ENCODE measurements at regions not wholly inside any gene's neighbourhood (a gene's known extent, or its start where the extent isn't known, plus 50 kb on each side); places are given as distances from the start of the nearest gene placed in this dataset.

DNA sequence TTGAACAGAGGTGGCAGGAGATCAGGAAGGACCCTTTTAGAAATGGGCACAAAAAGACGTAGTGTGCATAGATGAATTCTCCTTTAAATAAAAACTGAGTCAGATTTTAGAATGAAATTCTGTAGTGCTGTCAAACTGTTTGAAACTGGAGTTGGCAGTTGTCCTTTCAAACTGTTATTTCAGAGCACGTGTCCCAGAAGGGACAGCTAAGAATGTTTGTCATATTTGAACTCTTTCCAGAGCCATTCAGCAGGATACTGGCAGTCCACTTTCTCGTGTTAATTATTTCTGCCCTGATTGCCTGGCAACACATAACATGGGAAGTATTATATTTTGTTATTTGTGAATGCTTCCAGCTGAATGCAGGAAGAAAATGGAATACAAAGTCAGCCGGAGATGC lies 212.3 kb upstream of the DPYD start (continued):
- TF ChIP-seq STAT3 (IDR thresholded peaks at IDR 0.05; ENCODE audit: low read depth, low read length) (no peak), RELA (IDR thresholded peaks at IDR 0.05; ENCODE audit: borderline replicate concordance, partially characterized antibody) (no peak), TARDBP (IDR thresholded peaks at IDR 0.05; ENCODE audit: borderline replicate concordance) (no peak)

DNA sequence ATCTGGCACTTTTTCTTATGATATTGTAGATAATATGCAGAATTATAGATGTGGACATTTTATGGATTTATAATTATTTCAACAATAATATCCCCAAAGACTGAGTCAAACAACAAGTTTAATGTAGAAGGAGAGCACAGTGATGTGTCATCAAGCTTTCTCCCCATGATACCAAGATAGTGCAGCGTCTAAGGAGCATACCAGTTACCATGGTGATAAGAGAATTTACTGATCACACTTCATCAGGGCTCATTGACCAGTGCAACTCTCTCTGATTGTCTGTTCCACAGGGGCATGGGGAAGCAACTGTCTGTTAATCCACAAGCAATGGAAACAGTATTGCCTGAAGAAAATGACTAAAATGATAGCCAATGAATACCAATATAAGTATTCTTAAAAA lies 209.6 kb upstream of the DPYD start:
- DNase-seq (ENCODE audit: low read depth, low spot score) (no peak), ATAC-seq (no peak), FAIRE-seq (no peak)
- ChIA-PET RAD21 (ENCODE audit: unreplicated experiment) (no interaction called here), SMC1A (ENCODE audit: uncharacterized antibody, unreplicated experiment) (no interaction called here), CTCF (no interaction called here), POLR2A (no interaction called here)
- no peak overlapping the region for H3K27ac ChIP-seq (ENCODE audit: control insufficient read depth, insufficient read depth)
- no peaks in the 10 kb centered on the region for H3K4me1 ChIP-seq (ENCODE audit: control insufficient read depth, insufficient read depth, low read length)
- no peaks in the 10 kb centered on the region for H3K36me3 ChIP-seq (ENCODE audit: control insufficient read depth in 2 of 2, insufficient read depth in 2 of 2, low read length in 1 of 2)
- H4K20me1 ChIP-seq (ENCODE audit: control insufficient read depth, insufficient read depth) = no peaks in the 10 kb centered on the region
- intact Hi-C loops (cut with micrococcal nuclease; ENCODE audit: unreplicated experiment) (no loop called here), in situ Hi-C loops (cut with MboI) (no loop called here)
- TF ChIP-seq ZNF274 (IDR thresholded peaks at IDR 0.05; ENCODE audit: insufficient read depth, insufficient read length) (no peak), GABPA (IDR thresholded peaks at IDR 0.05; ENCODE audit: low read depth) (no peak), NR2F1 (conservative IDR thresholded peaks at IDR 0.05) (no peak), NFYB (IDR thresholded peaks at IDR 0.05; ENCODE audit: insufficient read depth, low read depth, low read length) (no peak), HCFC1 (IDR thresholded peaks at IDR 0.05; ENCODE audit: low read length) (no peak), TARDBP (IDR thresholded peaks at IDR 0.05; ENCODE audit: borderline replicate concordance) (no peak), CBX5 (IDR thresholded peaks at IDR 0.05; ENCODE audit: low read depth) (no peak), ZSCAN29 (IDR thresholded peaks at IDR 0.05) (no peak), LARP7 (IDR thresholded peaks at IDR 0.05) (no peak)
- TF ChIP-seq, protein P1, sequence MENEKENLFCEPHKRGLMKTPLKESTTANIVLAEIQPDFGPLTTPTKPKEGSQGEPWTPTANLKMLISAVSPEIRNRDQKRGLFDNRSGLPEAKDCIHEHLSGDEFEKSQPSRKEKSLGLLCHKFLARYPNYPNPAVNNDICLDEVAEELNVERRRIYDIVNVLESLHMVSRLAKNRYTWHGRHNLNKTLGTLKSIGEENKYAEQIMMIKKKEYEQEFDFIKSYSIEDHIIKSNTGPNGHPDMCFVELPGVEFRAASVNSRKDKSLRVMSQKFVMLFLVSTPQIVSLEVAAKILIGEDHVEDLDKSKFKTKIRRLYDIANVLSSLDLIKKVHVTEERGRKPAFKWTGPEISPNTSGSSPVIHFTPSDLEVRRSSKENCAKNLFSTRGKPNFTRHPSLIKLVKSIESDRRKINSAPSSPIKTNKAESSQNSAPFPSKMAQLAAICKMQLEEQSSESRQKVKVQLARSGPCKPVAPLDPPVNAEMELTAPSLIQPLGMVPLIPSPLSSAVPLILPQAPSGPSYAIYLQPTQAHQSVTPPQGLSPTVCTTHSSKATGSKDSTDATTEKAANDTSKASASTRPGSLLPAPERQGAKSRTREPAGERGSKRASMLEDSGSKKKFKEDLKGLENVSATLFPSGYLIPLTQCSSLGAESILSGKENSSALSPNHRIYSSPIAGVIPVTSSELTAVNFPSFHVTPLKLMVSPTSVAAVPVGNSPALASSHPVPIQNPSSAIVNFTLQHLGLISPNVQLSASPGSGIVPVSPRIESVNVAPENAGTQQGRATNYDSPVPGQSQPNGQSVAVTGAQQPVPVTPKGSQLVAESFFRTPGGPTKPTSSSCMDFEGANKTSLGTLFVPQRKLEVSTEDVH (IDR thresholded peaks at IDR 0.05; ENCODE audit: low read depth, partially characterized antibody) = no peak
- TF ChIP-seq, protein P2, sequence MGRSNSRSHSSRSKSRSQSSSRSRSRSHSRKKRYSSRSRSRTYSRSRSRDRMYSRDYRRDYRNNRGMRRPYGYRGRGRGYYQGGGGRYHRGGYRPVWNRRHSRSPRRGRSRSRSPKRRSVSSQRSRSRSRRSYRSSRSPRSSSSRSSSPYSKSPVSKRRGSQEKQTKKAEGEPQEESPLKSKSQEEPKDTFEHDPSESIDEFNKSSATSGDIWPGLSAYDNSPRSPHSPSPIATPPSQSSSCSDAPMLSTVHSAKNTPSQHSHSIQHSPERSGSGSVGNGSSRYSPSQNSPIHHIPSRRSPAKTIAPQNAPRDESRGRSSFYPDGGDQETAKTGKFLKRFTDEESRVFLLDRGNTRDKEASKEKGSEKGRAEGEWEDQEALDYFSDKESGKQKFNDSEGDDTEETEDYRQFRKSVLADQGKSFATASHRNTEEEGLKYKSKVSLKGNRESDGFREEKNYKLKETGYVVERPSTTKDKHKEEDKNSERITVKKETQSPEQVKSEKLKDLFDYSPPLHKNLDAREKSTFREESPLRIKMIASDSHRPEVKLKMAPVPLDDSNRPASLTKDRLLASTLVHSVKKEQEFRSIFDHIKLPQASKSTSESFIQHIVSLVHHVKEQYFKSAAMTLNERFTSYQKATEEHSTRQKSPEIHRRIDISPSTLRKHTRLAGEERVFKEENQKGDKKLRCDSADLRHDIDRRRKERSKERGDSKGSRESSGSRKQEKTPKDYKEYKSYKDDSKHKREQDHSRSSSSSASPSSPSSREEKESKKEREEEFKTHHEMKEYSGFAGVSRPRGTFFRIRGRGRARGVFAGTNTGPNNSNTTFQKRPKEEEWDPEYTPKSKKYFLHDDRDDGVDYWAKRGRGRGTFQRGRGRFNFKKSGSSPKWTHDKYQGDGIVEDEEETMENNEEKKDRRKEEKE (IDR thresholded peaks at IDR 0.05) = no peak
- H3K9me3 ChIP-seq (replicated peaks; ENCODE audit: control insufficient read depth, insufficient read depth, low read length) = no peaks in the 10 kb centered on the region
- H3K9ac ChIP-seq (ENCODE audit: control insufficient read depth, insufficient read depth, low read length) = no peak overlapping the region
- no peaks in the 10 kb centered on the region for H3K27me3 ChIP-seq (replicated peaks in 1 of 2; ENCODE audit: control insufficient read depth in 2 of 2, insufficient read depth in 2 of 2, low read length in 1 of 2)
- BruUV-seq (replicated peaks) = no TSS peak
- WGBS (ENCODE audit: insufficient coverage, insufficient replicate concordance, low lambda C conversion rate, missing lambda C conversion rate) = 0% methylated on average over 1 of the region's 1 CpG
- no peak overlapping the region for H3K4me3 ChIP-seq
- no peaks in the 10 kb centered on the region for H3K79me2 ChIP-seq (ENCODE audit: control insufficient read depth, insufficient read depth, low read length)
- no peak overlapping the region for H2AFZ ChIP-seq (ENCODE audit: control insufficient read depth, low read depth, low read length)
- no peak overlapping the region for H3K4me2 ChIP-seq (ENCODE audit: control insufficient read depth, insufficient read depth)

Data from GM12878 (cell line).